IMR-90 (cell line): ENCODE measurements at regions not wholly inside any gene's neighbourhood (a gene's known extent, or its start where the extent isn't known, plus 50 kb on each side); places are given as distances from the start of the nearest gene placed in this dataset.

Experiments used
- ATAC-seq: fragments of 200-7000 bp; cut with Tn5 transposase; 2 replicates; pipeline ENCODE4 v1.9.1; 2020; ENCODE audit warnings: low read depth, mild to moderate bottlenecking, moderate library complexity
- BruUV-seq: library from RNA; stranded (reverse); fragments of 400-500 nt; replicated peaks from 2 replicates; lab custom pipeline; 2021; lab: Mats Ljungman, UMichigan
- CTCF ChIA-PET: fragments of 300-600 bp; formaldehyde crosslinking; extraction: SDS; loops from one replicate; lab custom pipeline; 2021; ENCODE audit warnings: antibody characterized with exemption; lab: Yijun Ruan, JAX
- POLR2A ChIA-PET: fragments of 300-600 bp; sonication (Branson Sonifier 250); formaldehyde crosslinking; loops from one replicate; lab custom pipeline; 2022; ENCODE audit warnings: antibody characterized with exemption; ENCODE audit not compliant: unreplicated experiment; lab: Charles Lee
- DNase-seq: peaks from one replicate; pipeline ENCODE4 v3.0.0; 2013
- H2AFZ ChIP-seq: replicated peaks from 2 replicates; pipeline ENCODE3; 2013; ENCODE audit warnings: low read length, mild to moderate bottlenecking; ENCODE audit not compliant: poor library complexity
- H2AK5ac ChIP-seq: 2 replicates; pipeline ENCODE4 v1.6.1; 2013; ENCODE audit warnings: low read depth, low read length, inconsistent platforms
- H2AK9ac ChIP-seq: replicated peaks from 2 replicates; pipeline ENCODE3; 2013; ENCODE audit warnings: mild to moderate bottlenecking, low read depth, low read length, moderate library complexity; ENCODE audit not compliant: poor library complexity
- H2BK120ac ChIP-seq: 2 replicates; pipeline ENCODE4 v1.6.1; 2013; ENCODE audit warnings: low read depth, low read length, inconsistent platforms
- H2BK15ac ChIP-seq: 3 replicates; pipeline ENCODE4 v1.6.1; 2013; ENCODE audit warnings: low read depth, low read length, inconsistent platforms
- H2BK20ac ChIP-seq: 2 replicates; pipeline ENCODE4 v1.6.1; 2013; ENCODE audit warnings: low read depth, mild to moderate bottlenecking, inconsistent platforms, low read length, moderate library complexity
- H2BK5ac ChIP-seq: 2 replicates; pipeline ENCODE4 v1.6.1; 2013; ENCODE audit warnings: mild to moderate bottlenecking, low read depth, low read length, inconsistent platforms; ENCODE audit not compliant: poor library complexity, severe bottlenecking
- H3K14ac ChIP-seq: replicated peaks from 2 replicates; pipeline ENCODE4 v1.6.1; 2013; ENCODE audit warnings: low read depth, low read length, inconsistent platforms
- H3K18ac ChIP-seq: 2 replicates; pipeline ENCODE4 v1.6.1; 2013; ENCODE audit warnings: low read depth, low read length, control low read depth
- H3K23ac ChIP-seq: 2 replicates; pipeline ENCODE4 v1.6.1; 2013; ENCODE audit warnings: low read depth, low read length, inconsistent platforms
- H3K27ac ChIP-seq: 2 replicates; pipeline ENCODE4 v1.5.1; 2013; ENCODE audit warnings: mild to moderate bottlenecking, control low read depth, low read length; ENCODE audit not compliant: insufficient read depth
- H3K27me3 ChIP-seq: 2 replicates; pipeline ENCODE4 v1.6.1; 2013; ENCODE audit warnings: low read length; ENCODE audit not compliant: control insufficient read depth, insufficient read depth
- H3K36me3 ChIP-seq: 2 replicates; pipeline ENCODE4 v1.6.1; 2013; ENCODE audit warnings: low read length, mixed read lengths; ENCODE audit not compliant: control insufficient read depth, insufficient read depth
- H3K4ac ChIP-seq: 2 replicates; pipeline ENCODE4 v1.6.1; 2013; ENCODE audit warnings: low read depth, low read length, inconsistent platforms
- H3K4me1 ChIP-seq: 2 replicates; pipeline ENCODE4 v1.6.1; 2013; ENCODE audit warnings: low read length, mixed read lengths; ENCODE audit not compliant: control insufficient read depth, insufficient read depth
- H3K4me2 ChIP-seq: 2 replicates; pipeline ENCODE4 v1.6.1; 2013; ENCODE audit warnings: low read depth, mild to moderate bottlenecking, control low read depth, low read length, moderate library complexity
- H3K4me3 ChIP-seq: 2 replicates; pipeline ENCODE4 v1.5.1; 2013; ENCODE audit warnings: low read depth, mild to moderate bottlenecking, control low read depth, low read length, moderate library complexity; ENCODE audit not compliant: insufficient read depth
- H3K56ac ChIP-seq: 2 replicates; pipeline ENCODE4 v1.6.1; 2013; ENCODE audit warnings: low read length, inconsistent platforms; ENCODE audit not compliant: insufficient read depth; ENCODE audit errors: extremely low read depth
- H3K79me1 ChIP-seq, 2 experiments: 2 replicates each; pipeline ENCODE4 v1.6.1; 2013; ENCODE audit warnings: low read length in 2 of 2, inconsistent platforms in 1 of 2, low read depth in 1 of 2
- H3K9ac ChIP-seq: 2 replicates; pipeline ENCODE4 v1.6.1; 2013; ENCODE audit warnings: low read depth, low read length, control low read depth
- H3K9me1 ChIP-seq: 2 replicates; pipeline ENCODE4 v1.6.1; 2013; ENCODE audit warnings: low read length, inconsistent platforms; ENCODE audit not compliant: insufficient read depth
- H3K9me3 ChIP-seq: 2 replicates; pipeline ENCODE4 v1.6.1; 2013; ENCODE audit warnings: low read length; ENCODE audit not compliant: control insufficient read depth, insufficient read depth
- H4K20me1 ChIP-seq: 2 replicates; pipeline ENCODE4 v1.6.1; 2013; ENCODE audit warnings: low read length, inconsistent platforms; ENCODE audit not compliant: insufficient read depth
- H4K5ac ChIP-seq: 2 replicates; pipeline ENCODE4 v1.6.1; 2013; ENCODE audit warnings: mild to moderate bottlenecking, low read depth, low read length, control low read depth
- H4K8ac ChIP-seq, 2 experiments: 2 replicates each; pipeline ENCODE4 v1.6.1; 2013; ENCODE audit warnings: low read depth in 2 of 2, low read length in 2 of 2, control low read depth in 1 of 2, inconsistent platforms in 1 of 2
- H4K91ac ChIP-seq: 2 replicates; pipeline ENCODE4 v1.6.1; 2013; ENCODE audit warnings: low read depth, low read length, inconsistent platforms; ENCODE audit not compliant: insufficient read depth
- BHLHE40 ChIP-seq: fragments of 150-350 bp; IDR thresholded peaks from 2 replicates; pipeline ENCODE4 v1.6.1; 2016; ENCODE audit warnings: mild to moderate bottlenecking, low read depth, low read length
- CEBPB ChIP-seq: IDR thresholded peaks from 2 replicates; pipeline ENCODE4 v1.6.1; 2012; ENCODE audit warnings: low read depth, low read length, improper control_type of control experiment
- CHD1 ChIP-seq: IDR thresholded peaks from 2 replicates; pipeline ENCODE4 v1.6.1; 2012; ENCODE audit warnings: low read depth, low read length, improper control_type of control experiment
- CTCF ChIP-seq: conservative IDR thresholded peaks from 2 replicates; pipeline ENCODE4 v1.5.1; 2012; ENCODE audit warnings: mild to moderate bottlenecking, low read depth, low read length, improper control_type of control experiment
- ELK1 ChIP-seq: fragments of 150-350 bp; IDR thresholded peaks from 2 replicates; pipeline ENCODE4 v1.6.1; 2016; ENCODE audit warnings: low read depth, mild to moderate bottlenecking, low read length, moderate library complexity, borderline replicate concordance
- FOS ChIP-seq: fragments of 150-350 bp; IDR thresholded peaks from 2 replicates; pipeline ENCODE4 v1.6.1; 2016; ENCODE audit warnings: low read depth, low read length
- MAFK ChIP-seq: IDR thresholded peaks from 2 replicates; pipeline ENCODE4 v1.6.1; 2012; ENCODE audit warnings: low read depth, low read length, improper control_type of control experiment
- MAZ ChIP-seq: IDR thresholded peaks from 2 replicates; pipeline ENCODE4 v1.6.1; 2012; ENCODE audit warnings: low read depth, mild to moderate bottlenecking, low read length, improper control_type of control experiment, moderate library complexity, borderline replicate concordance
- MXI1 ChIP-seq: IDR thresholded peaks from 2 replicates; pipeline ENCODE4 v1.6.1; 2012; ENCODE audit warnings: low read depth, mild to moderate bottlenecking, low read length, moderate library complexity, borderline replicate concordance
- NFE2L2 ChIP-seq: fragments of 150-350 bp; IDR thresholded peaks from 2 replicates; pipeline ENCODE4 v1.6.1; 2016; ENCODE audit warnings: low read depth, mild to moderate bottlenecking, low read length
- POLR2A ChIP-seq: IDR thresholded peaks from 2 replicates; pipeline ENCODE4 v1.6.1; 2012; ENCODE audit warnings: mild to moderate bottlenecking, low read depth, low read length
- RAD21 ChIP-seq: IDR thresholded peaks from 2 replicates; pipeline ENCODE4 v1.6.1; 2012; ENCODE audit warnings: low read length, improper control_type of control experiment
- RCOR1 ChIP-seq: IDR thresholded peaks from 2 replicates; pipeline ENCODE4 v1.6.1; 2012; ENCODE audit warnings: mild to moderate bottlenecking, low read length, improper control_type of control experiment; ENCODE audit not compliant: insufficient replicate concordance
- RFX5 ChIP-seq: IDR thresholded peaks from 2 replicates; pipeline ENCODE4 v1.8.0; 2012; ENCODE audit warnings: low read depth, mild to moderate bottlenecking, low read length, moderate library complexity
- SMC3 ChIP-seq: fragments of 150-350 bp; IDR thresholded peaks from 2 replicates; pipeline ENCODE4 v1.6.1; 2016; ENCODE audit warnings: low read depth, mild to moderate bottlenecking, antibody characterized with exemption, low read length, moderate library complexity
- USF2 ChIP-seq: fragments of 150-350 bp; IDR thresholded peaks from 2 replicates; pipeline ENCODE4 v1.6.1; 2017; ENCODE audit warnings: mild to moderate bottlenecking, antibody characterized with exemption, low read length, low read depth
- WGBS, 2 experiments: methylation state at CpG; one replicate each; pipeline versions ENCODE4 v1.1.5 to v1.1.7; 2013; ENCODE audit warnings: missing lambda C conversion rate in 2 of 2; ENCODE audit not compliant: insufficient read length in 1 of 2; ENCODE audit errors: extremely low coverage in 2 of 2; 5-methylcytosine and 5-hydroxymethylcytosine counted together
- dilution Hi-C: fragments of 300-500 bp; cut with HindIII; formaldehyde crosslinking; loops from one replicate; pipeline ENCODE4 v1.14.3; 2018; ENCODE audit warnings: low sequenced_read_pairs; ENCODE audit not compliant: unreplicated experiment
- in situ Hi-C: fragments of 300-500 bp; cut with MboI; formaldehyde crosslinking; loops from 3 replicates; pipeline ENCODE4 v1.14.3; 2019; ENCODE audit warnings: low sequenced_read_pairs, inconsistent platforms, mixed read lengths
- intact Hi-C: fragments of 100-400 bp; cut with micrococcal nuclease; formaldehyde crosslinking; loops from 2 replicates; pipeline ENCODE4 v1.10.0; 2022

- no peaks in the 10 kb centered on the region for H3K36me3 ChIP-seq
- ATAC-seq (no peak), DNase-seq (no peak)
- H3K9ac ChIP-seq: no peak overlapping the region
- H3K18ac ChIP-seq: no peak overlapping the region
- H3K27me3 ChIP-seq: no peaks in the 10 kb centered on the region
- TF ChIP-seq CTCF (no peak), SMC3 (no peak), FOS (no peak), RCOR1 (no peak), NFE2L2 (no peak), RFX5 (no peak), MAZ (no peak), MXI1 (no peak), POLR2A (no peak), ELK1 (no peak), BHLHE40 (no peak), USF2 (no peak), CHD1 (no peak), RAD21 (no peak), MAFK (no peak), CEBPB (no peak)
- no peak overlapping the region for H4K91ac ChIP-seq
- no peak overlapping the region for H3K4me2 ChIP-seq
- ChIA-PET CTCF (interaction anchor here (0.5 to 1.2 kb wide), 2 partner anchors 8 to 14 kb away, joined by 4 to 9 read pairs; no protein-coding TSS in a partner anchor), POLR2A (no interaction called here)
- H3K4me1 ChIP-seq: no peaks in the 10 kb centered on the region
- H3K9me3 ChIP-seq: no peaks in the 10 kb centered on the region
- intact Hi-C loops (no loop called here), dilution Hi-C loops (no loop called here), in situ Hi-C loops (no loop called here)
- H2AK5ac ChIP-seq: no peak overlapping the region
- H3K27ac ChIP-seq: no peak overlapping the region
- H4K8ac ChIP-seq: no peak overlapping the region
- H3K4me3 ChIP-seq: no peak overlapping the region
- no peak overlapping the region for H2BK15ac ChIP-seq
- no peak overlapping the region for H3K14ac ChIP-seq
- no peaks in the 10 kb centered on the region for H3K79me1 ChIP-seq
- no peaks in the 10 kb centered on the region for H4K20me1 ChIP-seq
- no peak overlapping the region for H3K56ac ChIP-seq
- no peak overlapping the region for H2AFZ ChIP-seq
- H3K4ac ChIP-seq: no peak overlapping the region
- no peaks in the 10 kb centered on the region for H3K9me1 ChIP-seq
- H2BK120ac ChIP-seq: no peak overlapping the region
- no peak overlapping the region for H2AK9ac ChIP-seq
- 86% methylated on average over 2 of the region's 2 CpGs; no CpG with 5 or more reads in 1 of the 2 experiments for WGBS, 2 experiments
- H2BK20ac ChIP-seq: no peak overlapping the region
- BruUV-seq: no TSS peak
- no peak overlapping the region for H2BK5ac ChIP-seq
- no peak overlapping the region for H3K23ac ChIP-seq
- no peak overlapping the region for H4K5ac ChIP-seq
Measured at GRCh38 chr5:74940782-74941353, 74.7 kb upstream of the FAM169A start.
